K562 (cell line): ENCODE measurements at regions not wholly inside any gene's neighbourhood (a gene's known extent, or its start where the extent isn't known, plus 50 kb on each side); places are given as distances from the start of the nearest gene placed in this dataset.

ENCODE experiments used
- ATAC-seq: fragments of 200-7000 bp; cut with Tn5 transposase; 3 replicates; pipeline ENCODE4 v1.9.1; 2020; ENCODE audit warnings: moderate library complexity
- BruUV-seq: library from RNA; stranded (reverse); fragments of 400-500 nt; replicated peaks from 2 replicates; lab custom pipeline; 2021; lab: Mats Ljungman, UMichigan
- CTCF ChIA-PET: fragments of 300-600 bp; formaldehyde crosslinking; extraction: SDS; loops from one replicate; lab custom pipeline; 2021; ENCODE audit warnings: low intra/inter-chr PET ratio; lab: Yijun Ruan, JAX
- POLR2A ChIA-PET: fragments of 300-600, 350-650 bp; sonication (Branson Sonifier 250); formaldehyde crosslinking; extraction: SDS; loops from one replicate; lab custom pipeline; 2021; ENCODE audit warnings: antibody characterized with exemption, inconsistent platforms; lab: Yijun Ruan, JAX
- DNase-seq, 4 experiments: peaks; one replicate each; pipeline versions ENCODE4 v3.0.0 to v3.0.0-alpha.2; 2011 to 2018; ENCODE audit warnings: low spot score in 3 of 4, mixed read lengths in 3 of 4; ENCODE audit errors: extremely low read depth in 1 of 4
- FAIRE-seq: peaks from 2 replicates; lab custom pipeline; 2011; peaks lifted over from hg19 to GRCh38; lab: Jason Lieb, UNC
- H2AFZ ChIP-seq: 2 replicates; pipeline ENCODE4 v1.6.0; 2011; ENCODE audit warnings: low read depth, low read length, control low read depth, inconsistent platforms
- H3K27ac ChIP-seq: fragments of 200-600 bp; 3 replicates; pipeline ENCODE4 v1.8.0; 2011; ENCODE audit warnings: low read depth, mild to moderate bottlenecking, control low read depth, inconsistent platforms, low read length, moderate library complexity, mixed read lengths; ENCODE audit errors: extremely low read depth
- H3K27me3 ChIP-seq, 2 experiments: fragments of 300-600 bp in 1 of 2; 2 replicates in 1 of 2; 3 replicates in 1 of 2; pipeline versions ENCODE4 v1.6.0 to v1.8.0; 2011; ENCODE audit warnings: inconsistent platforms in 2 of 2, low read length in 2 of 2, mild to moderate bottlenecking in 1 of 2, mixed read lengths in 1 of 2, moderate library complexity in 1 of 2; ENCODE audit not compliant: control insufficient read depth in 2 of 2, insufficient read depth in 2 of 2
- H3K36me3 ChIP-seq: fragments of 300-600 bp; 3 replicates; pipeline ENCODE4 v1.8.0; 2011; ENCODE audit warnings: mild to moderate bottlenecking, low read length, inconsistent platforms; ENCODE audit not compliant: control insufficient read depth, insufficient read depth
- H3K4me1 ChIP-seq, 2 experiments: fragments of 200-600 bp in 1 of 2; replicated peaks in 1 of 2; 2 replicates in 1 of 2; 3 replicates in 1 of 2; pipeline versions ENCODE4 v1.5.1 to v1.8.0; 2011; ENCODE audit warnings: inconsistent platforms in 2 of 2, low read length in 2 of 2, mild to moderate bottlenecking in 1 of 2, mixed read lengths in 1 of 2, moderate library complexity in 1 of 2; ENCODE audit not compliant: control insufficient read depth in 2 of 2, insufficient read depth in 2 of 2
- H3K4me2 ChIP-seq: 2 replicates; pipeline ENCODE4 v1.6.1; 2011; ENCODE audit warnings: low read length, control low read depth, inconsistent platforms, mixed read lengths; ENCODE audit not compliant: insufficient read depth
- H3K4me3 ChIP-seq: fragments of 200-600 bp; sonication (generic), shearing (Covaris generic); 2 replicates; pipeline ENCODE4 v1.5.1; 2016; ENCODE audit warnings: control low read depth, inconsistent platforms
- H3K79me2 ChIP-seq: fragments of 200-600 bp; 3 replicates; pipeline ENCODE4 v1.8.0; 2011; ENCODE audit warnings: low read length, inconsistent platforms; ENCODE audit not compliant: control insufficient read depth, insufficient read depth
- H3K9ac ChIP-seq, 2 experiments: 2 replicates each; pipeline versions ENCODE4 v1.6.0 to v1.6.1; 2011; ENCODE audit warnings: low read depth in 2 of 2, low read length in 2 of 2, control low read depth in 1 of 2, inconsistent platforms in 1 of 2, mild to moderate bottlenecking in 1 of 2, mixed read lengths in 1 of 2; ENCODE audit not compliant: insufficient read depth in 1 of 2
- H3K9me1 ChIP-seq: one replicate; pipeline ENCODE4 v1.6.0; 2011; ENCODE audit warnings: inconsistent platforms, mild to moderate bottlenecking, low read length, moderate library complexity; ENCODE audit not compliant: control insufficient read depth, insufficient read depth
- H3K9me3 ChIP-seq: replicated peaks from 2 replicates; pipeline ENCODE4 v1.5.1; 2011; ENCODE audit warnings: low read depth, low read length, inconsistent platforms; ENCODE audit not compliant: control insufficient read depth, insufficient read depth
- H4K20me1 ChIP-seq: replicated peaks from 2 replicates; pipeline ENCODE4 v1.6.1; 2011; ENCODE audit warnings: low read length, inconsistent platforms, mixed read lengths; ENCODE audit not compliant: control insufficient read depth, insufficient read depth
- BRF1 ChIP-seq: IDR thresholded peaks from 3 replicates; pipeline ENCODE4 v1.6.1; 2011; ENCODE audit warnings: borderline replicate concordance, mild to moderate bottlenecking; ENCODE audit not compliant: insufficient read length; ENCODE audit errors: extremely low read depth
- CREB1 ChIP-seq, 2 experiments: sonication (generic) in 1 of 2; formaldehyde crosslinking in 1 of 2; IDR thresholded peaks; 2 replicates each; pipeline versions ENCODE4 v1.6.1 to v1.8.0; 2012 to 2022; ENCODE audit warnings: inconsistent platforms in 1 of 2, mild to moderate bottlenecking in 1 of 2, missing genetic modification reagents in 1 of 2, moderate library complexity in 1 of 2
- DLX4 ChIP-seq: fragments of 250-450 bp; sonication (Bioruptor Pico); IDR thresholded peaks from 2 replicates; pipeline ENCODE4 v1.6.1; 2021; ENCODE audit warnings: mild to moderate bottlenecking
- EP300 ChIP-seq: IDR thresholded peaks from 2 replicates; pipeline ENCODE4 v1.6.1; 2012; ENCODE audit warnings: low read length, improper control_type of control experiment
- FIP1L1 ChIP-seq: fragments of 200-400 bp; formaldehyde crosslinking; IDR thresholded peaks from 2 replicates; pipeline ENCODE4 v1.6.1; 2018; ENCODE audit warnings: mild to moderate bottlenecking, low read depth, low read length; ENCODE audit not compliant: poor library complexity, severe bottlenecking
- KAT7 ChIP-seq: sonication (generic); formaldehyde crosslinking; IDR thresholded peaks from 2 replicates; pipeline ENCODE4 v1.8.0; 2022; ENCODE audit warnings: missing genetic modification reagents, mild to moderate bottlenecking, borderline replicate concordance
- LCOR ChIP-seq: sonication (generic); formaldehyde crosslinking; IDR thresholded peaks from 2 replicates; pipeline ENCODE4 v1.8.0; 2022; ENCODE audit warnings: mild to moderate bottlenecking, missing genetic modification reagents
- NR2C2 ChIP-seq, 2 experiments: fragments of 200-800 bp in 1 of 2; sonication (Bioruptor generic) in 1 of 2; sonication (generic) in 1 of 2; formaldehyde crosslinking in 1 of 2; IDR thresholded peaks; 2 replicates each; pipeline versions ENCODE4 v1.6.1 to v1.8.0; 2016 to 2022; ENCODE audit warnings: mild to moderate bottlenecking in 1 of 2, missing compliant biosample characterization in 1 of 2, missing genetic modification characterization in 1 of 2, missing genetic modification reagents in 1 of 2
- TRIM24 ChIP-seq, 2 experiments: fragments of 450-650 bp; IDR thresholded peaks; 2 replicates each; pipeline ENCODE4 v1.6.1; 2016
- UBTF ChIP-seq, 2 experiments: IDR thresholded peaks; 2 replicates each; pipeline ENCODE4 v1.6.1; 2012; ENCODE audit warnings: improper control_type of control experiment in 2 of 2, low read depth in 2 of 2, low read length in 2 of 2, borderline replicate concordance in 1 of 2
- ZBTB43 ChIP-seq: sonication (generic); formaldehyde crosslinking; IDR thresholded peaks from 2 replicates; pipeline ENCODE4 v1.8.0; 2023; ENCODE audit warnings: mild to moderate bottlenecking, missing genetic modification reagents
- ZC3H4 ChIP-seq: sonication (generic); formaldehyde crosslinking; IDR thresholded peaks from 2 replicates; pipeline ENCODE4 v1.9.0; 2021; ENCODE audit warnings: missing genetic modification reagents, borderline replicate concordance
- ZNF398 ChIP-seq: fragments of 250-450 bp; sonication (Bioruptor Pico); IDR thresholded peaks from 2 replicates; pipeline ENCODE4 v1.8.0; 2021; ENCODE audit warnings: moderate library complexity, mild to moderate bottlenecking, inconsistent platforms
- ZNF449 ChIP-seq: fragments of 250-450 bp; sonication (Bioruptor Pico); IDR thresholded peaks from 2 replicates; pipeline ENCODE4 v1.8.0; 2022; ENCODE audit warnings: moderate library complexity, mild to moderate bottlenecking, inconsistent platforms
- ZNF699 ChIP-seq: fragments of 250-450 bp; sonication (Bioruptor Pico); IDR thresholded peaks from 2 replicates; pipeline ENCODE4 v1.8.0; 2021; ENCODE audit warnings: mild to moderate bottlenecking, moderate library complexity; ENCODE audit not compliant: insufficient replicate concordance
- WGBS: fragments of 100-300 bp; shearing (Covaris generic); methylation state at CpG from one replicate; pipeline ENCODE4 v1.1.6; 2016; ENCODE audit warnings: low coverage, mixed read lengths; ENCODE audit not compliant: insufficient coverage; ENCODE audit errors: missing lambda C conversion rate; 5-methylcytosine and 5-hydroxymethylcytosine counted together
- in situ Hi-C: fragments of 300-500 bp; cut with MboI; formaldehyde crosslinking; loops from 4 replicates; pipeline ENCODE4 v1.15.0; 2018; ENCODE audit warnings: inconsistent platforms, mixed read lengths
- intact Hi-C: fragments of 100-400 bp; cut with micrococcal nuclease; formaldehyde crosslinking; loops from 2 replicates; pipeline ENCODE4 v1.14.2; 2022

- FAIRE-seq (no peak), DNase-seq (no peak), ATAC-seq (no peak)
- no peaks in the 10 kb centered on the region for H3K9me1 ChIP-seq
- no peaks in the 10 kb centered on the region for H3K36me3 ChIP-seq
- H3K4me2 ChIP-seq: no peak overlapping the region
- ChIA-PET CTCF (no interaction called here), POLR2A (no interaction called here)
- no peak overlapping the region for H3K9ac ChIP-seq
- no TSS peak for BruUV-seq
- WGBS: 2% methylated on average over 3 of the region's 3 CpGs
- intact Hi-C loops: no loop called here
- no peak overlapping the region for H3K27ac ChIP-seq
- H3K9me3 ChIP-seq: no peaks in the 10 kb centered on the region
- H3K4me3 ChIP-seq: no peak overlapping the region
- no peaks in the 10 kb centered on the region for H3K4me1 ChIP-seq
- no peaks in the 10 kb centered on the region for H3K79me2 ChIP-seq
- no peaks in the 10 kb centered on the region for H4K20me1 ChIP-seq
- no peak overlapping the region for H2AFZ ChIP-seq
- in situ Hi-C loops: no loop called here
- H3K27me3 ChIP-seq: no peaks in the 10 kb centered on the region
- TF ChIP-seq ZNF398 (CRISPR knock-in tag) (no peak), CREB1 (IDR thresholded peaks at IDR 0.05) (no peak), CREB1 (CRISPR knock-in tag; IDR thresholded peaks at IDR 0.05) (no peak), ZNF449 (CRISPR knock-in tag) (no peak), TRIM24 (IDR thresholded peaks at IDR 0.05) (no peak), ZBTB43 (no peak), ZNF699 (CRISPR knock-in tag) (no peak), BRF1 (no peak), DLX4 (CRISPR knock-in tag) (no peak), ZC3H4 (no peak), FIP1L1 (no peak), EP300 (no peak), NR2C2 (CRISPR knock-in tag; IDR thresholded peaks at IDR 0.05) (no peak), NR2C2 (tag; IDR thresholded peaks at IDR 0.05) (no peak), LCOR (CRISPR knock-in tag) (no peak), UBTF (IDR thresholded peaks at IDR 0.05; ENCODE audit: borderline replicate concordance in 1 of 2, low read depth in 2 of 2, low read length in 2 of 2) (no peak), KAT7 (CRISPR knock-in tag) (no peak)
Observed at GRCh38 chr3:148453781-148454191, 243.9 kb upstream of the AGTR1 start.
